Medulla oblongata (tissue), 1 donor: ENCODE measurements at regions not wholly inside any gene's neighbourhood (a gene's known extent, or its start where the extent isn't known, plus 50 kb on each side); places are given as distances from the start of the nearest gene placed in this dataset.
"Not testable (repeated sequence)": the region's sequence is repeated elsewhere in the genome, so short reads cannot be mapped to it uniquely, and the experiment has no call there.

Source experiments
- DNase-seq: peaks from one replicate; pipeline ENCODE4 v3.0.0-alpha.2; 2015; ENCODE audit errors: extremely low spot score

GRCh38 chr3:144023543-144023942 is 51.9 kb downstream of the DIPK2A start:
- not testable (repeated sequence) for DNase-seq

GRCh38 chr3:144028798-144029411 is 57.3 kb downstream of the DIPK2A start:
- DNase-seq: peak; percentile 76

DNA sequence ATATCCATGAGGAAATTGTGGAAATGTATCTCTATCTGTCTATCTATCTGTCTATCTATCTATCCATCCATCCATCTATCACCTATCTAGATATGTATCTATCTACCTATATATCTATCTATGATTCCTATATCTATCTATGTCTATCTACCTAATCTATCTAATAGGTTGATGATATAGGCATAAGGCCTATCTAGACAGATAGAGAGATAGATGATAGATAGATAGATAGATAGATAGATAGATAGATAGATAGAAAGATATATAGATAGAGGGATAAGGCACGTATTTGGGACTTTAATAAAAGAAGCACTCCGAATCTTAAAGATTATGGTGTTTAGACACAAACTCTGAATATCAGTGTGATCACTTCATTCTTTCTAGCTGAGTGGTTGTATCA is 58.1 kb downstream of the DIPK2A start:
- no peak for DNase-seq

DNA sequence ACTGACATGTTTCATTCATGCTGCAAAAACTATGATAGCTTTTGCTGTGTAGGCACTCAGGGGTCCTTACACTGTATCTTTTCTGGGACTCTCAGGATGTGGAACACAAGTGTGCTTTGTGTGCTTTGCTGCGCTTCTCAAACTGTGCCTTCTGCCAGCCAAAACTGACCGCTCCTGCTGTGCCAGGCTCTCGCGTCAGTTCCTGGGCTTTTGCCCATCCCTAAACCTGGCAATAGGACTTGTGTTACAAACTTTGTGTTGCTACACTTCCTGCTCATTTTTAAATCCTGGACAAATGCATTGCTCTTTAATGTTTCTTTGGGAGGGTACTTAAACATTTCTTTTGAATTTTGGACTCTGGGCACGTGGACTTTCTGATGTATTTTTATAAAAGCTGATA is 60.3 kb downstream of the DIPK2A start:
- DNase-seq: peak; percentile 98

DNA sequence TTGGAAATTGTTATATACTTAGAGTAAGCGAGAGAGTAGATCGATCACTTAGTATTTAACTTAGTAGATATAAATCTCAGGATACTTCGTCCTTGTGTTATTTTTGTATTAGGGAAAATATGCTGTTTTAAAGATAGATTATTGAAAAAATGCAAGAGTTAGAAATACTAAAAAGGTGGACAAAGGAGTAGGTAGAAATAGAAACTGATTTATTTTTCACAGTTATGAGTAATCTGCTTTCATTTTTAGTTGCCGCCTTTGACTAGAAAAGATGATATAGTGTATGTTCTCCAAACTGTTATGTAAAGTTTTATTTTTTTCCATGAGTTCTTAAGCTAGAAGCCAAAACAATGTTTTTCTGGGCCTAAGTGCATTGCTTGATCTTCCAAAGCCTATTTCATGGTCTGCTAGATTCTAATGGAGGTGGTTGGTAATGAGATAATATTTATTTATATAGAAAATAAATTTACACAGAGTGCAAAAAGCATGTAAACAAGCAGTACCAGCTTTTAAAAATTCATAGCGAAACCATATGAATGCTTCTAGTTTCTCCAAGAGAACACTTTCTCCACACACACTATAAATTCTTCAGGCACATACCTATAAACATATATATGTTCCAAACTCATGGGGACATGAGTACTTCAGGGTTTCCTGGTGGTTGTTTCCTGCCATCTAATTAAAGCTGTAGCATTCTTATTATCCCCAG is 61.1 kb downstream of the DIPK2A start:
- DNase-seq: peak; percentile 41

- peak; percentile 38 for DNase-seq
Measured at GRCh38 chr3:144033240-144033589, 61.6 kb downstream of the DIPK2A start.

DNA sequence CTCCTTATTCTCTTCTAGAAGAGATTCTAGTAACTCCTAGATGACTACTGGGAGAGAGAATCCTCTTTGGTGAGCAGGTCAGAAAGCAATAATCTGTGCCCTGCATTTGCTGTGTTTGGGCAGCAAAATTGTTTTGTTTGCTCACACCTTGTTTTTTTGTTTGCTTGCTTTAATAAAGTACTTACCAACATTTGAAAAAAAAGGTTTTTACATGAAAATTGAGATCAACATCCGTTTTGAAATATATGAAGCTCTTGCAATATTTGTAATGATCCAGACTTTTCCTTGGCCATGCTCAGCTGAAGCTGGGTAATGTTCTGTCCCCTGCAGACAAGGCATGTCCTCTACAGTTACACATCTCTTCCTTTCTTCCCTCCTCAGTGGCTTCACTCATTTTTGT is 62.2 kb downstream of the DIPK2A start:
- DNase-seq: peak; percentile 33

DNA sequence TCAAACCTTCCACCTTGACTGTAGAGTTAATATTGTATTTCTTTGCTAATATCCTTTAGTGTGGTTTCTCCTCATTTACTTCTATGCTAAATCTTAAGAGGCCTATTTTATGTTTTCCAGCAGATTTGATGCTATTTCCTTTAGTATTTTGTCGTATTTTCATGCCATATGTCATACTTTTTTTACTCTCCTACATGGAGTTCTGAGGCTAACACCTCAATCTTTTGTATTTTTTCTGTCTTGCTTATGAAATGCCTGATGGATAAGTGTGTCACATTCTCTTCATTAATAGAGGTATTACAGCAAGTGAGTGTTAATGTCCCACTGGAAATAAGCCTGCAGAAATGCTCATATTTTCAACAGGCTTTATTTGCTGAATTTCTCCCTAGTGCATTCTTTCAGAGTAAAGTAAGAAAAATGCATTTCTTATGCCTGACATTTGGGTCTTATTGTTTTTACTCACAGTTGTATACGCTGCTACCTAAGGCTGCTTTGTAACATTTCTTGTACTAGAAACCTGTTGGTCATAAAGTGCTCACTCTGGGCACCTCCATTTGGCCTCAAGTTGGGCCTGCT is 63.2 kb downstream of the DIPK2A start:
- DNase-seq: no peak

- DNase-seq: no peak
Measured at GRCh38 chr3:144036498-144036897, 64.9 kb downstream of the DIPK2A start.

GRCh38 chr3:144039661-144040060 is 68.0 kb downstream of the DIPK2A start:
- DNase-seq: no peak

GRCh38 chr3:144041960-144042556 is 70.4 kb downstream of the DIPK2A start:
- DNase-seq: no peak

DNA sequence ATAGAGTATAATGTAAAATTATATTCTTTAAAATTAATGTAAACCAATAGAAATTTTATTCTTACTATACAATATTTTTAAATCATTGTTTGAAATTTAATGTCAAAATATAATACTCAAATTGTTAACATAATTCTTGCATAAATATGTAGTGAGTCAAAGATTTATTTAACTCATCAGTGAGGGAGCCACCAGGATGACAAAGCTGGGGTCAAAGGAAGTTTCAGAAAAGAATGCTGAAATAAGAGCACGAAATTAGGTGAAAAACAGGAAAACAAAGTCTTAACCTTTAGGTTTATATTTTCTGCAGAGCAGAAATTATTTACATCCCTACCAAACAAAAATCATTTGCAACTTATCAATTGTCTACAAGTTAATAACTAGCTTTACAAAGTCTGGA is 74.1 kb downstream of the DIPK2A start:
- DNase-seq: no peak

- DNase-seq: no peak
Measured at GRCh38 chr3:144049374-144049773, 77.8 kb downstream of the DIPK2A start.

DNA sequence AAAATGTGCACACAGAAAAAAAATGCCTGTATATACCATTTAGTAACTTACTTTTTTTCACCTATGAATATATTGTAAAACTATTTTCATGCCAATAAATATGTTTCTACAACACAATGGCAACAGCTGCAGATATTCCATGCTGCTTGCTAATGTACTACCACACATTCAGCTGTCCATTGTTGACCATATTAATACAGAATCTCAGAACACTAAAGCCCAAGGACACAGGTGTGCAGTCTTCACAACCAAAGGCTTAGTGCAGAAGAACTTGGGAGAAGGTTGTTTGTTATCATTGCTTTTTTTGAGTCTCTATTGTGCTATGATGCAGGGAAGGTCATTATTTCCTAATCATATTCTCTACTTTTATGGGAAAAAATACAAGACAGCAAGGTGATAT is 79.6 kb downstream of the DIPK2A start:
- no peak for DNase-seq

GRCh38 chr3:144052275-144052674 is 80.7 kb downstream of the DIPK2A start:
- DNase-seq: no peak

DNA sequence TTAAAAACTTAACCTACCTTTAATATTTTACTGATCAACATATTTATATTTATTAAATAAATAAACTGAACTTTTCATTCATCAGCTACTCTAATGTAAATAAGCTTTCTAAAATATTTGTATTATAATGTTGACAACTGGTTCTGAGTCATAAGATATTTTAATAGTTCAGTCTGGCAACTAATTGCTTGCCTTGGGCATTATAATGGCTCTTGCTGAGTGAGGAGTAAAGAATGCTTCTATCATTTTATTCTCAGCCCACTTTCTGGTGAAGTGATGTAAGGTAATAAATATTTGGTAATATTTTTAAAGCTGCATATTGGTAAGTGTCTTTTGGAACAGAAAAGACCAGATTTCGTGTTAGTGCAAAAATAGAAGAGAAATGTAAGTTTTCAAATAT is 81.5 kb downstream of the DIPK2A start:
- DNase-seq: no peak

GRCh38 chr3:144054766-144055165 is 83.1 kb downstream of the DIPK2A start:
- DNase-seq: no peak

DNA sequence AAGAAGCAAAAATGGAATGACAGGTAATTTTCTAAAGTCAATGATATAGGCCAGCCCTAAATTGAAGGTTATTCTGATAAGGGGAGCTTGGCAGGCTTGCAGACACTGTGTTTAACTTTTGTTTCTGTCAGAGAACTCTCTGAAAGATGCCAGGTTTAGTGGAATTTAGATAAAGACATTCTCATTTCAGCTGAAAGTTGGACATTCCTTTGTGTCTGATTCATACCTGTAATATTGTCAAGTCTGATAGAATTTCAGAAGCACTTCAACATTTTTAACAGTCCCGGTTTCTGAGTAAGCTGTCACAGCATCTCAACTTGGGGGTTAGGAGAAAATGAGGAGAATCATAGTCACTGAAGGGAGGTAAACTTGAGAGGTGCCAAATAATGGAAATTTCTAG is 84.0 kb downstream of the DIPK2A start:
- DNase-seq: no peak

- DNase-seq: no peak
Measured at GRCh38 chr3:144058713-144059112, 87.1 kb downstream of the DIPK2A start.

DNA sequence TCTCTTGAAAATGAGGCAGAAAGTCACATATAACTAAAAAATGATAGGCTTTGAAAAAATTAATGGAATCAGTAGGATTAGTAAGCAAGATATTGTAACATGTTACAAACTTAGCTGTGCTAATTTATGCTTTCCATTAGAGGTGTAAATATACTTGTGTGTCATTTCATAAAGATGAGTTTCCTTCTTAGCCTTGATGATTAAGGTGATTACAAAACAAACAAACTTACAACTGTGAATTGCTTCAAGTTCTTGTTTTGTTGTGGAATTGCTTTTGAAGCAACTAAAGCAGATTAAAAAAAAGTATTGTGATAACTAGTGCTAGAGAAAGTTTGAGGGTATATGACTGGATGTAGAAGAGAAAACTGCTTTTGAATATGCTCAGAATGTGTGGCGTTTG is 87.9 kb downstream of the DIPK2A start:
- no peak for DNase-seq

DNA sequence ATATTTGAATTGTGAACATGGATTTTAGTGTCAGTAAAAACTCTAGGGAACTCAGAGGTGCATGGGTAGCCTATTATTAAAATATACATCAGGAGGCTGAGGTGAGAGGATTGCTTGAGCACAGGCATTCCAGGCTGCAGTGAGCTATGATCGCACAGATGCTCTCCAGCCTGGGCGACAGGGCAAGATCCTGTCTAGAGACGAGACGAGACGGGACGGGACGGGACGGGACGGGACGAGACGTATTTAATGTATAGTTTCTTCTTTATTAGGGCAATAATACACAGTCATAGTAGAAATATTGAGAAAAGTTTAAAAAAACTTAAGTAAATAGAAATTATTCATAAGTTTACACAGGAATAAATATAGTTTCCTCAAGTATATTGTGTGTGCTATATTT is 89.3 kb downstream of the DIPK2A start:
- DNase-seq: no peak

DNA sequence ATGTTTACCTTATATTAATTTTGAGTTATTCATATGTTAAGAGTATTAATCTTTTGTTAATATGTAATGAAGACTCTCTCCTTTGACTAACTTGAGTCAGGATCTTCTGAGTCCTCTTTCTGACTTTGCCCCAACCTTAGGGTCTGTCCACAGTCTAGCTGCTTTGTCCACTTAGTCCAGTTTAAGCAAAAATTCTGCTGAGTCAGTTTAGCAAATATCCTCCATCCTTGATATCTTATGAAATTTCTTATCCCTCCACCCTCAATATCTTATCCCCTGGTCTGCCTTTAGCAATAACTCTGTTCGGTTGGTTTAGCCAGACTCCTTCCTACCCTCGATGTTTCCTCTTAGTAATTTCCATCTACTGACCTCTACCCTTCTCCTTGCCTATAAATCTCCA is 91.7 kb downstream of the DIPK2A start:
- DNase-seq: no peak

DNA sequence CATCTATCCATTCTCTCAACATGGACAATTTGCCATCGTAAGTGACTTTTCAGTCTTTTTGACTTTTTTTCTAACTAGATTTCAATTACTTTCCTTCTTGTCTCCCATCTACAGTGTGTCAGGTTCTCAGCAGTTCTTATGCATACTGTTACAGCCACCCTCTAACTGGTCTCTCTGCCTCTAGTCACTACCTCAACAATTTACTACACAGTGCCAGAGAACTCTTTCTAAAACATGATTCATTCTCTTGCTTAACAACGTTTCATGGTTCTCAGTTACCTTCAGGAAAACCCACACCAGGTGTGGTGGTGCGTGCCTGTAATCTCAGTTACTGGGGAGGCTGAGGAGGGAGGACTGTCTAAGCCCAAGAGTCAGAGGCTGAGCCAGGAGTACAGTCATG is 95.4 kb downstream of the DIPK2A start:
- no peak for DNase-seq
